WERI-Rb-1 (cell line): ENCODE measurements at regions not wholly inside any gene's neighbourhood (a gene's known extent, or its start where the extent isn't known, plus 50 kb on each side); places are given as distances from the start of the nearest gene placed in this dataset.

Source experiments
- DNase-seq: peaks from one replicate; pipeline ENCODE4 v3.0.0-alpha.2; 2020
- H3K27ac ChIP-seq: fragments of 250-450 bp; sonication (Bioruptor Pico); 2 replicates; pipeline ENCODE4 v1.5.1; 2020; ENCODE audit warnings: mild to moderate bottlenecking, moderate library complexity
- H3K27me3 ChIP-seq: fragments of 250-450 bp; sonication (Bioruptor Pico); 2 replicates; pipeline ENCODE4 v1.5.1; 2021; ENCODE audit warnings: mild to moderate bottlenecking, low read depth, moderate library complexity; ENCODE audit not compliant: insufficient read depth, severe bottlenecking
- H3K36me3 ChIP-seq: fragments of 250-450 bp; sonication (Bioruptor Pico); 2 replicates; pipeline ENCODE4 v1.5.1; 2020; ENCODE audit warnings: mild to moderate bottlenecking, moderate library complexity
- H3K4me3 ChIP-seq: 2 replicates; pipeline ENCODE4 v1.5.1; 2011; ENCODE audit warnings: low read depth, mild to moderate bottlenecking, control low read depth, low read length
- H3K9me3 ChIP-seq: fragments of 250-450 bp; sonication (Bioruptor Pico); 2 replicates; pipeline ENCODE4 v1.5.1; 2021; ENCODE audit warnings: mild to moderate bottlenecking, moderate library complexity; ENCODE audit not compliant: severe bottlenecking
- TF ChIP-seq, protein P1 (sequence below): IDR thresholded peaks from 2 replicates; pipeline ENCODE4 v1.5.1; 2011; ENCODE audit warnings: low read depth, mild to moderate bottlenecking, control low read depth, inconsistent platforms, low read length

GRCh38 chr14:101428409-101428808 is 132.9 kb upstream of the DIO3 start:
- peaks cover 52% of the 10 kb centered on the region for H3K27me3 ChIP-seq
- no peak for DNase-seq
- peaks cover 8% of the 10 kb centered on the region for H3K9me3 ChIP-seq
- TF ChIP-seq, protein P1, sequence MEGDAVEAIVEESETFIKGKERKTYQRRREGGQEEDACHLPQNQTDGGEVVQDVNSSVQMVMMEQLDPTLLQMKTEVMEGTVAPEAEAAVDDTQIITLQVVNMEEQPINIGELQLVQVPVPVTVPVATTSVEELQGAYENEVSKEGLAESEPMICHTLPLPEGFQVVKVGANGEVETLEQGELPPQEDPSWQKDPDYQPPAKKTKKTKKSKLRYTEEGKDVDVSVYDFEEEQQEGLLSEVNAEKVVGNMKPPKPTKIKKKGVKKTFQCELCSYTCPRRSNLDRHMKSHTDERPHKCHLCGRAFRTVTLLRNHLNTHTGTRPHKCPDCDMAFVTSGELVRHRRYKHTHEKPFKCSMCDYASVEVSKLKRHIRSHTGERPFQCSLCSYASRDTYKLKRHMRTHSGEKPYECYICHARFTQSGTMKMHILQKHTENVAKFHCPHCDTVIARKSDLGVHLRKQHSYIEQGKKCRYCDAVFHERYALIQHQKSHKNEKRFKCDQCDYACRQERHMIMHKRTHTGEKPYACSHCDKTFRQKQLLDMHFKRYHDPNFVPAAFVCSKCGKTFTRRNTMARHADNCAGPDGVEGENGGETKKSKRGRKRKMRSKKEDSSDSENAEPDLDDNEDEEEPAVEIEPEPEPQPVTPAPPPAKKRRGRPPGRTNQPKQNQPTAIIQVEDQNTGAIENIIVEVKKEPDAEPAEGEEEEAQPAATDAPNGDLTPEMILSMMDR = no peak
- no peaks in the 10 kb centered on the region for H3K36me3 ChIP-seq
- no peak overlapping the region for H3K27ac ChIP-seq
- no peak overlapping the region for H3K4me3 ChIP-seq

- TF ChIP-seq, protein P1 = no peak
- Histone ChIP-seq H3K9me3 (no peaks in the 10 kb centered on the region), H3K4me3 (no peak overlapping the region), H3K36me3 (no peaks in the 10 kb centered on the region), H3K27ac (no peak overlapping the region), H3K27me3 (peaks cover 25% of the 10 kb centered on the region)
- DNase-seq = no peak
These were observed 125.7 kb upstream of the DIO3 start for GRCh38 chr14:101435546-101435945.

GRCh38 chr14:101439023-101439422 is 122.3 kb upstream of the DIO3 start:
- Histone ChIP-seq H3K27ac (no peak overlapping the region), H3K36me3 (no peaks in the 10 kb centered on the region), H3K9me3 (no peaks in the 10 kb centered on the region), H3K4me3 (no peak overlapping the region), H3K27me3 (peaks cover 9% of the 10 kb centered on the region)
- no peak for DNase-seq
- TF ChIP-seq, protein P1 = no peak

DNA sequence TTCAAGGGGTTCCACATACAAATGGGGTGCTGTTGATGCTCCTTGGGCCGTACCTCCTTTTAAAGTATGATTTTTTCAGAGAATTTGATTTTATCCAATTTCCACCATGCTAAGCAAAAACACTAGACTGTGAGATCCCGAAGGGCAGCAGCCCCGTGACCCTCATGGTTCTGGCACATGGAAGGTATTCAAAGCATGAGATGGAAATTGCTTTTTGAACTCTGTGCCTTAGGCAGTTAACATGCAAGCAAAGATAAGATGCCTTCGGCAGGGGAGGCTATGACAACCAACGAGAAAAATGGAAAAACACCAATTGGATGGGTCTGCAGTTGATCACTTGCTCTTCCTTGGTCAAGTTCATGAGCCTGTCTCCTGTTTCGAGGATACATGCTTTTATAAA is 120.8 kb upstream of the DIO3 start:
- no peak for DNase-seq
- Histone ChIP-seq H3K27ac (no peak overlapping the region), H3K27me3 (peaks cover under 1% of the 10 kb centered on the region), H3K9me3 (no peaks in the 10 kb centered on the region), H3K36me3 (no peaks in the 10 kb centered on the region), H3K4me3 (no peak overlapping the region)
- TF ChIP-seq, protein P1 = no peak

DNA sequence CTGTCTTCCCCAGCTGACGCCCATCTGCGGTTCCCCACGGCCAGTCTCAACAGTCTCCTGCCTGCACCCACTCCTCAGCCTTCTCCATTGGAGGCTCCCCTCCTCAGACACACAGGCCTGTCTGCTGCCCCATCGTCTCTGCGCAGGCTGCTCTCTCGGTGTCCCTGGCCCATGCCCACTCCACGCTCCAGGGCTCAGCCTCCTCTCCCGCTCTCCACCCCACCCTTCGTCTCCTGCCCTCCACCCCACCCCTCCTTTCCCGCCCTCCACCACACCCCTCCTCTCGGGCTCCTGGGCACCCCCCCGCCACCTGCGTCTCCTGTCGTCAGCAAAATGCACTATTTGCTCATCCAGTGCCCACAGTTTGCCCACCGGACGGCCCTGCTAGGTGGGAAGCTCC is 119.6 kb upstream of the DIO3 start:
- Histone ChIP-seq H3K9me3 (no peaks in the 10 kb centered on the region), H3K27me3 (no peaks in the 10 kb centered on the region), H3K27ac (no peak overlapping the region), H3K36me3 (no peaks in the 10 kb centered on the region), H3K4me3 (no peak overlapping the region)
- TF ChIP-seq, protein P1 = no peak
- no peak for DNase-seq

DNA sequence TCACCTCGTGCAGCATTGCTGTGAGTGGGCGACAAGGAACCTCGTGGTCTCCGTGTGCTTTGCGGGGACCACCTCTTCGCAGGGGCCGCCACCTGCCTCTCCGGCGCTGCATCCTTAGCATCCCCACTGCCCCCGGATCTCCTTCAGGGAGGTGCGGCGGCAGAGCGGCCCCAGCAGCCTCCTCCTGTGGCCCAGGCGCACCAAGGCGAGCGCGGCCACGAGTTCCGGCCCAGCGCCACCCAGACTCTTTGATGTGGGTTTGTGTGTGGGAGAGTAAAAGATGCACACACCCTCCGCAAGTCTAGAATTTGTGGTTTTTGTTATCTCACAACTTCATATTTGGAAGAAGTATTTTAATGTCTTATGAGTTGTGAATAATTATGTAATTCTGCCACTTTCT is 118.8 kb upstream of the DIO3 start:
- no peak overlapping the region for H3K27ac ChIP-seq
- no peak for DNase-seq
- no peaks in the 10 kb centered on the region for H3K9me3 ChIP-seq
- H3K4me3 ChIP-seq = no peak overlapping the region
- TF ChIP-seq, protein P1 = no peak
- H3K36me3 ChIP-seq = no peaks in the 10 kb centered on the region
- H3K27me3 ChIP-seq = no peaks in the 10 kb centered on the region
